NAMALWA (cell line): ENCODE measurements at regions not wholly inside any gene's neighbourhood (a gene's known extent, or its start where the extent isn't known, plus 50 kb on each side); places are given as distances from the start of the nearest gene placed in this dataset.

ENCODE experiments used
- DNase-seq: peaks from one replicate; pipeline ENCODE4 v3.0.0-alpha.2; 2015; ENCODE audit warnings: low spot score

DNA sequence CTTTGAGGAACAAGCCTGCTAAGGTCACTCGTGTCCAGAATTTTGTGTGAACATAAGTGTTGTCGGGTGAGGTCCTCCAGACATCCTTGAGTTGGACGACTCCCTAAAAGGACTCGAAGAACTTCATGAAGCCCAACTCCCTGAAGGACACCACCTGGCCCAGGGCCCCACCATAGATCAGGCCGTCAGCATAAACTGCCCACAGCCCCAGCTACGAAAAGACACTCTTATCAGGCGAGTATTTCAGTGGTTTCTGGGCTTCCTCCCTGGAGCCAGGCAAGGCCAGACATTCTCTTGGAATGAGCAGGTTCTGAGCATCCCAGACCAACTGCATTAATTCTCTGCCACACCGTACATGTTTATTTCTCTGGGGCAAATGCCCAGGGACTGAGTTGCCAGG, 170.1 kb downstream of the IGLL1 start:
- DNase-seq = no peak

DNA sequence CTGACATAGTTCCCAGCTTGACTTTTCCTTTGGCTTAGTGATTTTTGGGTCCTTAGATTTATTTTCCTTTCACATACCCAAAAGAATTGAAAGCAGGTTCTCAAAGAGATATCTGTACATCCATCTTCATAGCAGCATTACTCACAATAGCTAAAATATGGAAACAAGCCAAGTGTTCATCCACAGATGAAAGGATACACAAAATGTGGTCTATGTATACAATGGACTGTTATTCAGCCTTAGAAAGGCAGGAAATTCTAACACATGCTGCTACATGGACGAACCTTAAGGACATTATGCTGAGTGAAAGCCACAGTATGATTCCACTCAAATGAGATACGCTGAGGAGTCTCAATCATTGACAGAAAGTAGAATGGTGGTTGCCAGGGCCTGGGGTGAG, 171.8 kb downstream of the IGLL1 start:
- DNase-seq = no peak

DNA sequence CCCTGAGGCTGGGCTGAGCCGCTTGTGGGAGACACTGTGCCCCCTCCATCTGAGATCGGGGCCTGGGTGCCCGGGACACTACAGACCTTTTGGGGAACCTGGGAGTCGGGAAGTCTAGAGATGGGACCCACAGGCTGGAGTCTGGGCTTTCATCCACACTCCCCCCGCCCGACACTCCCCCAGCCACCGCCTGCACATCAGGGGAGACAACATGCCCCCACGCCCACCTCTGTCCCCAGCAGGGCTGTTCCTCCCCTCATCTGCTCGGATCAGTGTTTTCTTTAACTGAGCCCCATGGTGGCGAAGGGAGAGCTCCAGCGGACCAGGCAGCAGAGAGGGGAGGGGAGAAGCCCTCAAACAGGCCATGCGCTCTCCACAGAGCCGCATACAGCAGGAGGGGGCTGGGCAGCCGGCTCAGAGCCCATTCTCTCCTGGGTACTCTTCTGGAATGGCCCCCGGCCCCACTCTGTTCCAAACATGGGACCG, 174.7 kb downstream of the IGLL1 start:
- no peak for DNase-seq

DNA sequence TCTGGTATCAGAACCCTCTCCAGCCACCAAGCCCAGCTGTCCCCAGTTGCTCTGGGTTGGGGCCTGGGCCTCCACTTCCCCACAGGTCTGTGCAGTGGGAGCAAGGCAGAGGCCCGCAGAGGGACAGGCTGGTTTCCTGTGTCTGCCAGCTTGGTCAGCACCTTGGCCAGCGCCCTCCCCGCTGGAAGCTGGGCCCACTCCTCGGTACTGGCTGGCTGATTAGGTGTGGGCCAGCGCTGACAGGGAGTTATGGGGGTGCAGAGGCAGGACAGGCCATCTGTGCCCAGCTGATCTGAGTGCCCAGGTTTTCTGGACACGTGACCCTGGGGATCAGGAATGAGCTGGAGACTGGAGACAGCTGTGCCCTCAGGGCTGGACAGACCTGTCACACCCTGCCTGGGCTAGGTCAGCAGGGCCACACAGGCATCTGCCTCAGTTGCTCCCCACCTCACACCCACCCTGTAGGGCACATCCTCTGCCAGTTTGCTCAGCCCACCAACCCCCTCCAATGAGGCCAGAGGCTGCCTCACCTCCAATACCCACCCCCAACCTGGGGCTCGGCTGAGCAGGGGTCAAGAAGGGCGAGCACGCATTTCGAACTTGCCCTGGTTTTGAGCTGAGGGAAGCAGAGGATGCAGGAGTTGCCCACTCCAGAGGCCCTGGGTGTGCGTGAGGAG, 175.3 kb downstream of the IGLL1 start:
- DNase-seq = no peak

DNA sequence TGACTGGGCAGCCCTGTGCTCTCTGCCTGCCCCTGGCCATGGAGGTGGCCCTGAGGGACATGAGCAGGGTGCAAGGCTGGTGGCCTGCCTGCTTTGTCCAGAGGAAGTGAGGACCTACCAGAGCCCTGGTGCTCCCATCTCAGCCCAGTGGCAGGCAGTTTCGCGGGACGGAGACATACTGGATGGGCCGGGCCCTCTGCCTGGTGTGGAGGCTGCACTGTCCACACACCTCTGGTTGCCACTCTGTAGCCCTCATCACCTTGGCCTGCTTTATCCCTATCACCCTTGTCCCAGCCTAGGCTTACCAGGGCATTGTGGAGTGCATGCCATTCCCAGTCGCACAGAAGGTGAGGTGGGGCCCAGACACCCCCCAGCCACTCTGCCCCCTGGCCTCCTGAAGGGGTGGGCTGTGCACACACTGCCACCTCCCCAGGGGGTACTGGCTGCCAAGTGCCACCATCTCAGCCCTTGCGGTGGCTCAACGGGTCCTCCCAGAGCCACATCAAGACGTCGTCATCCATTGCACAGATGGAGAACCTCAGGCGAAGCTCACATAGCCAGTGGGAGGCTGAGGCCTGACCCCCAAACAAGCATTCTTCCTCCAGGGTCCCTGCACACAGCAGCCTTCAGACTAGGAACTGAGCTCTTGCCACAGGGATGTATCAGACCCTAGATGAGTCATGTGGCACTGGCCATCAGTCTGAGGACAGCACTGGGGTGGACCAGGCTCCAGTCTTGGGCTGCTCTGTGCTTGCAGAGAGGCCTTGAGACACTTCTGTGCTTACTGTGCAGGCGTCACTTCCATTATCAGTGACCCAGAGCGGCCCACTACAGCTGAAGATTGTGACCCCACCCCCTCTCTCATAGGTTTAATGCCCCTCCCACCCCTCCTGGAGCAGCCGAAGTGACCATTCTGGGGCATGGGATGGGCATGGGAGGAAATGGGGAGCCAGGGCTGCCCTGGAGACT, 176.1 kb downstream of the IGLL1 start:
- DNase-seq = no peak

DNA sequence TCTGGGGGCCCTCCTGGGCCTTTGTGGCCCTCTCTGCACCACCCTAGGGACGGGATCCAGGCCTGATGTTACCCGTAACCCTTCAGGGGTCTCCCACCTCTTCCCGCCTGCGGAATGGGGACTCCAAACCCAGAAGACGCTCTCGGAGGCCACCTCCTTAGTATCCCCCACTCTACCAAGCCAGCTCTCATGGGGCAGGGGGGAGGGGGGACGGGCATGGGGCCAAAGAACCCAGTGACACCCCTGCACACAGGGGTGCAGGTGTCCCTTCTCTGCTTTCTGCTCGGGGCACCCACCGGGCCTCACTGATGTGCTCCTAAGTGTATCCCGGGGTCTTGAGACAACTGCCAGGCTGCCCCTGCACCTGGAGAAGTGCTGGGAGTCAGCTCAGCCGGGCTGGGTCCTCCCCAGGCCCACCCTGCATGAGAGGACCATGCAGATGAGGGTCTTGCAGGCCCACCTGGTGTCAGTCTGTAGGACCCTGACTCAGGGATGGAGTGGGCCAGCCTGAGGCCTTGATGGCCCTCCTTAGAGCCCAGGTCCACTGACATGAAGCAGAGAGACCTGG, 176.9 kb downstream of the IGLL1 start:
- no peak for DNase-seq

DNA sequence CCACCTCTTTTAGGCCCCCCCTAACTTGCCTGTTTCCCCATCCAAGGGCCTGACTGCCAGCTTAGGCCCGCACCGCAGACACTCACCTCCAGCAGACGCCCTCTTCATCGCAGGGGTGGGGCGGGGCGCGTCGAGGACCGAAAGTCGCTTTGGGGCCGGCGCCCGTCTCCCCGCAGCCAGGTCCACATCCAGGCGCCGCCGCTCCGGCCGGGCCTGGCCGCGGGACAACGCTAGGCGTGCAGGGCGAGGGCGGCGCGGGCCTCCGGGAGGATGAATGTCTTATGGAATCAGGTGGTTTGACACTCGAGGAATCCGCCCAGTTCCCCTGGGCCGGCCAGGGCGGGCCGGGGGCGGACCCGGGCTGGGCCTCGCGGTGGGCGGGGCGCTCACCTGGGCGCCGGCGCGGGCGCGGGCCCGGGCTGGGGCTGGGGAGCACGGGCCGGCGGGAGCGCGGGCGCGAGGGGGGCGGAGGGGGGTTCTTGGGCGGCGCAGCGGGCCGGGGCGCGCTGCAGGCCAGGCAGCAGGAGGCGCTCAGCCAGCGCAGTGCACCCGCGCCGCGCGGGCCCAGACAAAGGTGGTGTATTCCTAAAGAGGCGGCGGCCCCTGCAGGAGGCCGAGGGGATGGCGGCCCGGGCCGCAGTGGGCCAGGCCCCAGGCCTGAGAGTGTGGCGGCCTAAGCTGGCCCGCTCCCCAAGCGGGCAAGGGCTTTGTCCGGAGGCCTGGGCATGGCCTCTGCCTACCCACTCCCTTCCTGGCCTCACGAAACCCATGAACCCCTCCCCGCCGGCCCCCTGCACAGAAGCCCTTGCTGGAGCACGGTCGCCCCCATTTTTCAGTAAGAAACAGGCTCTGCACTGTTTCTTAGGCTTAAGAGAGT, 177.6 kb downstream of the IGLL1 start:
- DNase-seq = peak; percentile 87

DNA sequence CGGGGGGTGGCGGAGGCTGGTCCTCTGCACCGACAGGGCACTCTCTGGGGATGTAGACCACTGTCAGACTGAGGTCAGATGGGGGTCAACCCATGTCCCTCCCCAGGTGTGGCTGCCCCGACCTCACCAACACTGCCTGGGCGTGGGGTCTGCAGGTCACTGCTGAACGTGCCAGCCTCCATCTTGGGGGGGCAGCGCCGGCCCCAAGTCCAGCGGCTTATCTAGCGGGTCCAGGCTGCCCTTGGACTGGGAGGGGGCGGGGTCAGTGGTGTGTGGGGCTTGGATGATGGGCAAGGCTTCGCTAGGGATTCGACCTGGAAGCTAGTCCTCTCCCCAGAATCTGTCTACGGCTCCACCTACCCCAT, 178.2 kb downstream of the IGLL1 start:
- no peak for DNase-seq

DNA sequence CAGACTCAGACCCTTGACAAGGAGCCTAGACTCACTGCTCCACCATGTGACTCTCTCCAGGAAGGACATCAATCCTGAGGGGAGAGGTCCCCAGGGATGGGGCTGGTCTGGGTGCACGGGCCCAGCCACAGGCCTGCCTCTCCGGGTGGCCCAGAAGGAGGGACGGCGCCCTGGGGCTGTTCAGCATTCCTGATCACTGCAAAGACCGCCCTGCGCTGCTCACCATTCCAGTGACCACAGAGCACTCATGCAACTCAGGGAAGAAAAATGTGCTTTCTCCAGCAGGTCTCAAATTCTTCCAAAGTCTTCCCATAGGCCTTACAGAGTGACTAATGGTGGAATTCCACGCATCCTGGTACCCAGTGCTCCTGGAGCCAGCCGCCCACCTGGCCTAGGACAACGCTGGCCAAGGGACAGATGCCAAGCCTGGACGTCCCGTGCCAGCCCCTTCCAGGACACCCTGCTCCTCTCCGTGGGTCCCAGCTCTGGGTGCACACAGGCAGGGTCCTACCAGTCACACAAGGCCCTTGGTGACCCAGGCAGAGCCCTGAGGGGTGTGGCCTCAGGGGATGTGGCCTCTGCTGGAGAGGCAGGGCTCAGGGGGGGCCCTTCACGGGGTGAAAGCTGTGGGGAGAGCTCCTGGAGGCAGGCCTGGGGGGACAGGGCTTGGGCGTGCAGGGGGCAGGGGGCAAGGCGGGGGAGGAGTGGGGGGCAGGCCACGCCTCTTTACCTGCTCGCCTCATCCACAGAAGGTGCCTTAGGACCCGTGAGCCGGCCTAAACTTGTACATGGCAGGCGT, 178.8 kb downstream of the IGLL1 start:
- DNase-seq = no peak

DNA sequence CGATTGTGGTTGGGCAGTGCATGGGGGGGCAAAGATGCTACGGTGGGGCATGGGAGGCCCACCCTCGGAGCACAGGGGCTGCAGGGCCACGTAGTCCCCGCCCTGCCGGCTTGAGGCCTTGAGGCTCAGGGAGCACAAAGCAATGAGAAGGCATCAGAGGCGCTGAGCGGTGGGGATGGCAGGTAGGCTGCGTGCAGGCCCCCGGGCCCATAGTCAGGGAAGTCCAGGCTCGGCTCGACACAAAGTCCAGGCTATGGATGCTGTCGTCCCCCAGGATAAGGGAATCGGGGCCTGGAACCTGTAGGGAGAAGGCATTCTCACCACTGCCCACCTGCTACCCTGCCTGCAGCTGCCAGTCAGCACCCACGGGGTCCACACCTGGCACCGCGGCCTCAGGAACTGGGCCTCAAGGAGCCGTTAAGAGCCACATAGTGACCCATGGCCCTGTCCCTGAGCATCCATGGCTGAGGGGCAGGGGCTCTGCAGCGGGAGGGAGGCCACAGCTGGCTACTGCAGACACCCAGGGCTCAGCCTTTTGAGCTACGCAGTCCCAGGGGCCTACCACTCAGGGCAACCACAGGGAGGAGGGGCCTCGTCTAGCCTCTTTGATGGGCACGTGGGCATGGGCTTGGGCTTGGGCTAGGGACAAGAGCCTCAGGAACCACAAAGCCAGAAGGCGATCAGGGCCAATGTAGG, 179.7 kb downstream of the IGLL1 start:
- DNase-seq = no peak

DNA sequence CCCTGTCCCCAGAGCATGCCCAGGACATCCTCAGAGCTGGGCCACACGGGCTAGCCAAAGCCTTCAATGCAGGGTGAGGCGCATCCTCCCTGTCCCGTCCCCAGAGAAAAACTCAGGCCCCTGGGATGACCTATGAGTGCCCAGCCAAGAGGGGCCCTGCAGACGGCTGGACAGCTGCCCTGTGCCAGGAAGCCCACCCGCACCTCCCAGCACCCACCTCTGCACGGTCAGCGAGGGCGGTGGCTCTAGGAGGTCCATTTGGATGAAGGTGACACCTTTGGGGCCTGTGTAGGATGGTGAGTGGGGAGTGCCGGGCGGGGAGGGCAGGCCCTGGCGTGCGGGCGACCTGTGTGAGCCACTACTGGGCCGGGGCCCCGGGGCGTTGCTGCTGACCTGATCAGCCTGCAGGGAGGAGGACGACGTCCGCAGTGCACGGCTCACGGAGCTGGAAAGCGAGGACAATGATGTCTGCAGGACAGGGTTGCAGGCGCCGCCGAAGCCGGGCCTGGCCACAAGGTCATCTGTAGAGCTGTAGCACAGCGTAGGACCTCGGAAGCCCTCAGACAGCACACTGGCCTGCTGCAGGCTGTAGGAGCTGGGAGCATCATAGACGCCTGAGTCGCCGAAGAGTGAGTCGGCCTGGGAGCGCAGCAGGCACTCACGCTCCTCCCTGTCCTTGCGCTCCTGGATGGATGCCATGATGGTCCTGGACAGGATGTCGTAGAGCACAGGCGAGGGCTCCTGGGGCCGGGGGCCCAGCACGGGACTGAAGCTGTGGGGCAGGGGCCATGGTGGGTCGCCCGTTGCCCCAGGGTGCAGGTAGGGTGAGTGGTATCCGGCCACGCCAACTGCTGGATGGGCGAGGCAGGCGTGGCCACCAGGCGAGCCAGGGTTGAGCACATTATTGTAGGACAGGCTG, 180.5 kb downstream of the IGLL1 start:
- DNase-seq = no peak

DNA sequence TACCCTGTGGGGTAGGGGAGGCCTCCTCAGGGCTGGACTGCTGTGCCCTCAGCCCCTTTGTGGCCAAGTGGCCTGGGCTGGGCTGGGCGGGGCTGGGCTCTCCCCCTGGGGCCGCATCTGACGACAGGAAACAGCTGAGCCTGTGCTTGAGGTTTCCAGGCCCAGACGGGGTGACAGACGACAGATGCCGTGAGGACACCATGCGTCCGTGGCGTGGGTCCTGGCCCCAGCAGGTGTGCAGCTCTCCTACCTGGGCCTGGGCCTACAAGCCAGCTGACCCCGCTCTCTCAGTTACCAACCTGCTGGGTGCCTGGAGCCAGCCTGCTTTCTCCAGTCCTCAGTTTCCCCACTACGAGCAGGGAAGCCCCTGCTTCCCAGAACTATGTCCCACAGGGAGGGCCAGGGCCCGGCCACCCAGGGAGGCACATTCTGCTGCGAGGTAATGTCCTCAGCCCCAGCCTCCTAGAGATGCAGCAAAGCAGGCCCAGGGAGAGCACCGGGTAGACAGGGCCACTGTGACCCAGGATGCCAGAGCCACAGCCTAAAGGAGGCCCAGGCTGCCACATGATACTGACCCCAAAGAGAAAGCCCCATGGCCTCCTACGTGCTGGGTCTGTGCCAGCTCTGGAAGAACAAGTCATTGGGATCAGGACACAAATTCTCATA, 181.3 kb downstream of the IGLL1 start:
- DNase-seq = no peak

DNA sequence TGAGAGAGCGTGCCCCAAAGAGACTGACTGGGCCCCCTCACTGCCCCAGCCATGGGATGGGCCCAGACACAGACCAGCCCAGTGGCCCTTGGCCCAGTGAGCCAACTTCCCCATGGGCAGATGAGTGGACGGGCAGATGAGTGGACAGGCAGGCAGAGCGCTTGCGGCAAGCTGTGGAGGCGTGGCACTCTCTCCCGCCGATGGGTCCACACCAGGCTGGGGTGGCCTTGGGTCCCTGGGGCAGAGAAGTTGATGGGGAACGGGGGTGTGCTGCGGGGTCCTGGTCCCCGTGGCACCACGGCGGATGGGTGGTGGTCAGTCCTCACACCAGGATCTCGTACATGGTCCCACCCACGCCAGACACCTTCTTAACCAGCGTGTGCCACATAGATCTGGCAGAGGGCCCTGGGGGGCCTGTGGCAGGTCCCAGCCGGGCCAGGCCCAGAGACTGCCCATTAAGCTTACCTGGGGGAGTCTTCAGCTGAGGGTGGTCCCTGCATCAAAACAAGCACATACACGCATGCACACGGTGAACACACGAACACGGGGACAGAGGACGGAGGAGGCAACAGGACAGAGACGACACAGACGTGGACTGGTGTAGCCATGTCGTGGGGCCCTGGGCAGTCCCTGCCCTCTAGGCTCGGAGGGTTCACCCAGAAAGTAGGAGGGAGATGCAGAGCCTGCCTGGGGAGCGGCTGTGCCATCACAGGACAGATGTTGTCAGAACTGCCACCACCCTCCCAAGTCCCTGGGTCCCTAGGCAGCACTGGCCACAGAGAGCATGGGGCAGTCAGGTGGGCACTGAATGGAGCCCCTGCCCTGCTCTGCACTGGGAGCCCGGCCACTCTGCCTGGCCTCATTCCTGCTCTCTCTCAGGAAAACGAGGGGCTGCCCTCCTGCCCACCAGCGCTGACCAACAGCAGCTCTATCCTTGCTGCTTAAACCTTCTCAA, 182.2 kb downstream of the IGLL1 start:
- no peak for DNase-seq

DNA sequence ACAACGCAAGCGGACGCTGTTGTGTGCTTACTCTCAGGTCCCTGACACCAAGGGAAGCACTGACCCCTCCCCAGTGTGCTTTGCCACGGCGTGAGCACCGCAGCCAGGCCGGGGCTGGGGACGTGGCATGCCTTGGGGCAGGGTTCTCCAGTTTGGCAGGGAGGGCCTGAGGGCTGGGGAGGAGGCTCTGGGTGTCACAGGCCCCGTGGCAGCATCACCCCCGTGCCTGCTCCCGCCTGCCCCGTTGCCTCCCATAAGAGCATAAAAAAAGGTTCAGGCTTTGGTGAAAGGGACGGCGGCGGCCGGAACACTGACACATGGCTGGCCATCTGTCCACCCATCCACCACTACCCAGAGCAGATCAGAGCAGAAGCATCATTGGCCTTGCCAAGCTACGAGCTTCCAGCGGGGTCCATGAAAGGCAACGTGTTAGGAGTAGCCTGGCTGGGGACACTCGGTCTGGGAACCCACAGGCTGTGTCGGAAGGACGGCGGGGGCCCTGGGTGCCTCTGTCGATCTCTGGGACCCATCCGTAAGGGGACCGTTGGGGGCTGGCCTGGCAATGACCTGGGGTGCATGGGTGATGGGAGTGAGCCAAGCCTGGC, 183.0 kb downstream of the IGLL1 start:
- DNase-seq = no peak

DNA sequence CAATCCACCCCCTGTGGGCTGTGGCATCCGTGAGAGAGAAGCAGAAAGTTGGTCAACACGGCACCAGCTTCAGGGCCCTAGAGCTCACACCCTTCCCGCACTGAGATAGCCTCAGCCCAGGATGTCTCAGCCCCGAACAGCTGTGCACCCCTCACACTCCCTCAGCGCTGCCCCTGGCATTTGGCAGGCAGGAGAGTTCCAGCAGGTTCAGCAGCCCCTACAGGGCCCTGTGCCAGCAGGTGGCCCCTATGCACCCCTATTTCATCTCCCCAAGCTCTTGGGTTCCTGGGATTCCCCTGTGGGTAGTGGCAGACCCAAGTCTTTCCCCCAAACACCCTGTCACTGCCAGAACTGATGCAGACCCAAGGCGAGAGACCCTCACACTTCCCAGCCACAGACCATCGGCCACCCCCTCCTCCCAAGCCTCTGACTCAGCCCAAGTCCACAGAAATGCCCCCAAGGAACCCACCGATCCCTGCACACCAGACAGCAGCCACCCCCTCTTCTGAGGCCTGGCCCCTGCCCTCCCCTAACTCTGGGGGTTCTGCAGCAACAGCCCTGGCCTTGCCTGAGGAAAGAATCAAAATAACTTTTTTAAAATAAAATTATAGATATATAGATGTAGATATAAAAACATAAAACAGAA, 183.6 kb downstream of the IGLL1 start:
- DNase-seq = no peak

DNA sequence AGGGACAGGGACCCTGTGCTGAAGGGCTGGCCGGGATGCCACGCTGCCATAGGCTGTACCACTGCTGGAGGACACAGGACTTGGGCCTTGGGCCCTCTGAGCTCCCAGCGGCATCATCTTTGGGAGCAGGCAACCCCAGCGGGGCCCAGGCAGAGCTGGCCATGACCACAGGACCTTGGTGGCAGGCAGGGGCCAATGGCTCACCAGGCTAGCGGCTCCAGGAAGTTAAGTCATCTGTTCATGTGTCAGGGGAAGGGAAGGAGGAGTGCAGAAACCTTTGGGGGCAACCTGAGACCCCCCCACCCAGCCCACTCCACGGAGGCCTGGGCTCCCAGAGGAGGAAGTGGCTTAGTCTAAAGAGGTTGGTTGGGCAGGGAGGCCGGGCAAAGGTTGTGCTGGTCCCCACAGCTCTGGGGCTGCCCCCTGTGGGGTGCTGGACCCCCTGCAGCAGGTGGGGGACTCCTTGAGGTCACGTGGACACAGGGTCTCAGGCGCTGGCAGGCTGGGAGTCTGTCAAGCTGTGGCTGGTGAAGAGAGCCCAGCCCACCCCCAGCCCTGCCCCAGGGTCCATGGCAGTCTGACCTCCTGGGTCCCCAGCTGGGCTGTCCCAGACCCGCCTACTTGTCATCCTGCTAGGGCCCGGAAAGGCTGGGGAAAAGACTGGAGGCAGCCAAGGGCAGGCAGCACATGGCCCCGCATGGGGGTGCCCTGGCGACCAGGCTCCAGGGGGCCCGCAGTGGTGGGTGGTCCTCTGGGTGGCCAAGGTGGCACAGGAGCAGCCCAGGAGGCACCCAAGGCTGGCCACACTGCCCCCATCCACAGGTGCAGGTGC, 184.3 kb downstream of the IGLL1 start:
- no peak for DNase-seq
